ENCODE measurements at regions not wholly inside any gene's neighbourhood (a gene's known extent, or its start where the extent isn't known, plus 50 kb on each side); places are given as distances from the start of the nearest gene placed in this dataset.
A peak's percentile ranks its signal among the peaks of the same experiment; 100 is the strongest.

DNA sequence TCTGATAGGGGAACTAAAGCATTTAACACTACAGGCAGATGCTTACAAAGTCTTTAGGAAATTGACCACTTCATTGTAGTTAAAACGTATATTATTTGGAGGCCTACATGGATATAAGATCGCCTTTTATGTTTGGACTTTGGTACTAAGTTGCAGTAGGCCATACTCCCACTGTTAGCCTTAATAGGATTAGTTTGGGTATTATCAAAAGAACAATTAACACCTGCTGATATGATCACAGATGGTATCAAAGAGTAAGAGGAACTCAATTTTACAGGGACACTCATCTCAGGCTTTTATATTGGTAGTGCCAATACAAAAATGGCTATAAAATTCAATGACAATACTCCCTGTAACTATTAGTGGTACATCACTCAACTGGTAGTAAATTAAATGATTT is 1183.0 kb downstream of the MAT2B start:
- Histone ChIP-seq H3K27ac (ENCODE audit: low read depth, low read length) (no peak overlapping the region), H3K4me1 (ENCODE audit: control insufficient read depth, insufficient read depth, low read length) (peaks cover 4% of the 10 kb centered on the region), H3K9ac (ENCODE audit: extremely low read depth, low read length, poor library complexity, severe bottlenecking) (no peak overlapping the region), H3K4me3 (ENCODE audit: low read length) (no peak overlapping the region), H3K27me3 (ENCODE audit: control insufficient read depth, insufficient read depth, low read length, poor library complexity, severe bottlenecking) (no peaks in the 10 kb centered on the region), H3K9me3 (ENCODE audit: control insufficient read depth, low read length) (no peaks in the 10 kb centered on the region), H3K36me3 (ENCODE audit: control insufficient read depth, insufficient read depth, low read length) (no peaks in the 10 kb centered on the region)
- Mint-ChIP-seq H3K9me3 (no peaks in the 10 kb centered on the region), H3K27ac (no peak overlapping the region), H3K27me3 (ENCODE audit: insufficient read depth) (no peaks in the 10 kb centered on the region), H3K4me1 (peaks cover 20% of the 10 kb centered on the region), H3K36me3 (ENCODE audit: low read depth) (no peaks in the 10 kb centered on the region), H3K4me3 (no peak overlapping the region)
- no peak for TF ChIP-seq CTCF (conservative IDR thresholded peaks at IDR 0.05)
- 54 to 80% methylated on average over 1 to 2 of the region's 2 CpGs for WGBS, 2 experiments (ENCODE audit: insufficient coverage in 1 of 2, insufficient read length in 1 of 2)
- no peak for DNase-seq

- Histone ChIP-seq H3K4me3 (ENCODE audit: low read length) (no peak overlapping the region), H3K9me3 (ENCODE audit: control insufficient read depth, low read length) (no peaks in the 10 kb centered on the region), H3K27ac (ENCODE audit: low read depth, low read length) (no peak overlapping the region), H3K36me3 (ENCODE audit: control insufficient read depth, insufficient read depth, low read length) (no peaks in the 10 kb centered on the region), H3K27me3 (ENCODE audit: control insufficient read depth, insufficient read depth, low read length, poor library complexity, severe bottlenecking) (no peaks in the 10 kb centered on the region), H3K4me1 (ENCODE audit: control insufficient read depth, insufficient read depth, low read length) (no peaks in the 10 kb centered on the region), H3K9ac (ENCODE audit: extremely low read depth, low read length, poor library complexity, severe bottlenecking) (no peak overlapping the region)
- Mint-ChIP-seq H3K27me3 (ENCODE audit: insufficient read depth) (no peaks in the 10 kb centered on the region), H3K4me1 (peaks cover 8% of the 10 kb centered on the region), H3K4me3 (no peak overlapping the region), H3K9me3 (no peaks in the 10 kb centered on the region), H3K27ac (peak overlapping the region; percentile 15), H3K36me3 (ENCODE audit: low read depth) (no peaks in the 10 kb centered on the region)
- DNase-seq, result peak; percentile 80
- WGBS, 2 experiments (ENCODE audit: insufficient coverage in 1 of 2, insufficient read length in 1 of 2), result 43 to 55% methylated on average over 6 to 7 of the region's 7 CpGs
- no peak for TF ChIP-seq CTCF (conservative IDR thresholded peaks at IDR 0.05)
These were observed 1203.4 kb downstream of the MAT2B start for GRCh38 chr5:164708831-164709230.

DNA sequence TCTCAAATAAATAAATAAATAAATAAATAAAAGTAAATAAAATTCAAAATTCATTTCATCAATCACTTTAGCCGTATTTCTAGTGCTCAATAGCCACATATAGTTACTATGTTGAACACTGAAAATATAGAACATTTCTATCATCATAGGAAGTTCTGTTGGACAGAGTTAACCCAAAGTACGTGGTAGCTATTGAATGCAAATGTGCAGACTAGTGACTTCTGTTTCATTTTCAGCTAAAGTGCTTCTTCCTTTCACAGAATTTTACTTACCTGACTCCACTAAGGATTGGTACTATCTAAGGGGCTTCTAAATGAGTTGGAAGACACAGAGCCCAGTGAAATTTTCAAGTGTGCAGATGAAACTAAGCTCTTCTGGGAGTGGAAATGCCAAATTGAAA is 1208.3 kb downstream of the MAT2B start:
- Histone ChIP-seq H3K4me3 (ENCODE audit: low read length) (no peak overlapping the region), H3K36me3 (ENCODE audit: control insufficient read depth, insufficient read depth, low read length) (no peaks in the 10 kb centered on the region), H3K4me1 (ENCODE audit: control insufficient read depth, insufficient read depth, low read length) (no peaks in the 10 kb centered on the region), H3K9ac (ENCODE audit: extremely low read depth, low read length, poor library complexity, severe bottlenecking) (no peak overlapping the region), H3K9me3 (ENCODE audit: control insufficient read depth, low read length) (no peaks in the 10 kb centered on the region), H3K27ac (ENCODE audit: low read depth, low read length) (no peak overlapping the region), H3K27me3 (ENCODE audit: control insufficient read depth, insufficient read depth, low read length, poor library complexity, severe bottlenecking) (no peaks in the 10 kb centered on the region)
- WGBS, 2 experiments (ENCODE audit: insufficient coverage in 1 of 2, insufficient read length in 1 of 2), result 88 to 100% methylated on average over 1 to 2 of the region's 2 CpGs
- H3K27ac Mint-ChIP-seq, result no peak overlapping the region
- H3K36me3 Mint-ChIP-seq (ENCODE audit: low read depth), result no peaks in the 10 kb centered on the region
- no peak for TF ChIP-seq CTCF (conservative IDR thresholded peaks at IDR 0.05)
- H3K27me3 Mint-ChIP-seq (ENCODE audit: insufficient read depth), result no peaks in the 10 kb centered on the region
- H3K4me1 Mint-ChIP-seq, result peaks cover 3% of the 10 kb centered on the region
- H3K9me3 Mint-ChIP-seq, result peaks cover 3% of the 10 kb centered on the region
- no peak overlapping the region for H3K4me3 Mint-ChIP-seq
- no peak for DNase-seq

Data from endodermal cell (in vitro differentiated cells).